Keratinocyte (primary cell): ENCODE measurements at regions not wholly inside any gene's neighbourhood (a gene's known extent, or its start where the extent isn't known, plus 50 kb on each side); places are given as distances from the start of the nearest gene placed in this dataset.

ENCODE experiments used
- DNase-seq: peaks from one replicate; pipeline ENCODE4 v3.0.0-alpha.2; 2011; ENCODE audit warnings: low read depth, missing footprints, low spot score
- FAIRE-seq: peaks from 2 replicates; lab custom pipeline; 2011; peaks lifted over from hg19 to GRCh38; lab: Jason Lieb, UNC
- H2AFZ ChIP-seq: 2 replicates; pipeline ENCODE4 v1.6.0; 2012; ENCODE audit warnings: low read length, control low read depth, inconsistent platforms; ENCODE audit not compliant: control insufficient read depth
- H3K27ac ChIP-seq: 2 replicates; pipeline ENCODE4 v1.5.1; 2011; ENCODE audit warnings: low read length; ENCODE audit not compliant: control insufficient read depth, insufficient read depth
- H3K27me3 ChIP-seq: 3 replicates; pipeline ENCODE4 v1.6.0; 2011; ENCODE audit warnings: low read length; ENCODE audit not compliant: control insufficient read depth, insufficient read depth; ENCODE audit errors: extremely low read depth
- H3K36me3 ChIP-seq, 2 experiments: 2 replicates in 1 of 2; 3 replicates in 1 of 2; pipeline ENCODE4 v1.5.1; 2011; ENCODE audit warnings: low read length in 2 of 2, mild to moderate bottlenecking in 1 of 2; ENCODE audit not compliant: control insufficient read depth in 2 of 2, insufficient read depth in 2 of 2; ENCODE audit errors: extremely low read depth in 1 of 2
- H3K4me1 ChIP-seq: 3 replicates; pipeline ENCODE4 v1.5.1; 2011; ENCODE audit warnings: low read length; ENCODE audit not compliant: control insufficient read depth, insufficient read depth; ENCODE audit errors: extremely low read depth
- H3K4me2 ChIP-seq: 3 replicates; pipeline ENCODE4 v1.6.0; 2011; ENCODE audit warnings: low read depth, low read length; ENCODE audit not compliant: control insufficient read depth, insufficient read depth; ENCODE audit errors: extremely low read depth
- H3K4me3 ChIP-seq, 3 experiments: fragments of 200-600 bp in 1 of 3; sonication (generic) in 1 of 3; 2 replicates in 2 of 3; 3 replicates in 1 of 3; pipeline ENCODE4 v1.5.1; 2011 to 2016; ENCODE audit warnings: low read length in 3 of 3, mild to moderate bottlenecking in 3 of 3, control low read depth in 2 of 3, inconsistent platforms in 1 of 3, low read depth in 1 of 3, mixed read lengths in 1 of 3, mixed run types in 1 of 3, moderate library complexity in 1 of 3; ENCODE audit not compliant: control insufficient read depth in 2 of 3, insufficient read depth in 2 of 3; ENCODE audit errors: extremely low read depth in 1 of 3
- H3K79me2 ChIP-seq: 2 replicates; pipeline ENCODE4 v1.6.0; 2012; ENCODE audit warnings: low read length; ENCODE audit not compliant: control insufficient read depth, insufficient read depth
- H3K9ac ChIP-seq: 3 replicates; pipeline ENCODE4 v1.6.0; 2011; ENCODE audit warnings: low read length; ENCODE audit not compliant: control insufficient read depth, insufficient read depth; ENCODE audit errors: extremely low read depth
- H3K9me1 ChIP-seq: 3 replicates; pipeline ENCODE4 v1.6.0; 2011; ENCODE audit warnings: low read length; ENCODE audit not compliant: control insufficient read depth, insufficient read depth; ENCODE audit errors: extremely low read depth
- H3K9me3 ChIP-seq: 2 replicates; pipeline ENCODE4 v1.5.1; 2012; ENCODE audit warnings: low read depth, low read length; ENCODE audit not compliant: control insufficient read depth
- H4K20me1 ChIP-seq: 3 replicates; pipeline ENCODE4 v1.6.0; 2011; ENCODE audit warnings: low read length; ENCODE audit not compliant: control insufficient read depth, insufficient read depth; ENCODE audit errors: extremely low read depth
- CTCF ChIP-seq, 3 experiments: IDR thresholded peaks in 1 of 3; conservative IDR thresholded peaks in 1 of 3; optimal IDR thresholded peaks in 1 of 3; 2 replicates in 2 of 3; 3 replicates in 1 of 3; pipeline versions ENCODE3 to v1.5.1; 2011; ENCODE audit warnings: low read length in 3 of 3, mild to moderate bottlenecking in 3 of 3, moderate library complexity in 2 of 3, control low read depth in 1 of 3, inconsistent platforms in 1 of 3; ENCODE audit not compliant: insufficient read depth in 2 of 3; ENCODE audit errors: extremely low read depth in 1 of 3
- EZH2 ChIP-seq: IDR thresholded peaks from one replicate; pipeline ENCODE4 v1.6.1; 2012; ENCODE audit warnings: inconsistent platforms, mild to moderate bottlenecking, low read length, moderate library complexity
- dilution Hi-C: fragments of 300-500 bp; cut with MboI; formaldehyde crosslinking; loops from one replicate; pipeline ENCODE4 v1.7.0; 2020; ENCODE audit warnings: low sequenced_read_pairs; ENCODE audit not compliant: extremely low pct_ligation_motif_present

DNA sequence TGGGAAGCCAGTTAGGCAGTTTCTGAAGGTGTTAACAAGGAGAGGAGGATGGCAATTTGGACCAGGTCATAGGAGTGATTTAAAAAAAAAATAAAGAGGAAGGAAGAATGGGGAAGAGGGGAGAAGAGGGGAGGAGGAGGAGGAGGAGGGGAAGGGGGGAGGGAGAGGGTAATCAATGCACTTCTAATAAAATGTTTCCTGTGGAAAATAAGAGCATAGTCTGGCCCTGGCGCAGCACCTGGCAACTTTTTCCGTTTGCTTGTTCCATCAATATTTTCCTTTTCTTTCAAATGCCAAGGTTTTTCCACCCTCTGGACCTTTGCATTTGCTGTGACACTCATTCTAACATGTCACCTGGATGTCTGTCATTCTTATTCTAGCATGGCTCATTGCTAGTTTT, 308.2 kb downstream of the PPP1R3A start:
- FAIRE-seq (no peak), DNase-seq (no peak)
- TF ChIP-seq EZH2 (no peak), CTCF (optimal IDR thresholded peaks at IDR 0.05 in 1 of 3, IDR thresholded peaks at IDR 0.05 in 1 of 3, conservative IDR thresholded peaks at IDR 0.05 in 1 of 3; ENCODE audit: extremely low read depth in 1 of 3, insufficient read depth in 2 of 3, low read length in 3 of 3) (no peak)
- H3K4me1 ChIP-seq: no peaks in the 10 kb centered on the region
- no peaks in the 10 kb centered on the region for H3K9me3 ChIP-seq
- no peaks in the 10 kb centered on the region for H4K20me1 ChIP-seq
- H3K27ac ChIP-seq: no peak overlapping the region
- no peak overlapping the region for H2AFZ ChIP-seq
- no peaks in the 10 kb centered on the region for H3K9me1 ChIP-seq
- H3K36me3 ChIP-seq: no peaks in the 10 kb centered on the region
- no peak overlapping the region for H3K9ac ChIP-seq
- no peak overlapping the region for H3K4me3 ChIP-seq
- no peaks in the 10 kb centered on the region for H3K27me3 ChIP-seq
- no peaks in the 10 kb centered on the region for H3K79me2 ChIP-seq
- H3K4me2 ChIP-seq: no peak overlapping the region
- dilution Hi-C loops: no loop called here

- dilution Hi-C loops: no loop called here
- Histone ChIP-seq H3K79me2 (no peaks in the 10 kb centered on the region), H3K9me1 (no peaks in the 10 kb centered on the region), H3K9ac (no peak overlapping the region), H2AFZ (no peak overlapping the region), H4K20me1 (no peaks in the 10 kb centered on the region), H3K36me3 (no peaks in the 10 kb centered on the region), H3K27ac (no peak overlapping the region), H3K4me3 (no peak overlapping the region), H3K4me1 (no peaks in the 10 kb centered on the region), H3K27me3 (no peaks in the 10 kb centered on the region), H3K9me3 (no peaks in the 10 kb centered on the region), H3K4me2 (no peak overlapping the region)
- FAIRE-seq (no peak), DNase-seq (no peak)
- TF ChIP-seq EZH2: no peak
- TF ChIP-seq CTCF (optimal IDR thresholded peaks at IDR 0.05 in 1 of 3, IDR thresholded peaks at IDR 0.05 in 1 of 3, conservative IDR thresholded peaks at IDR 0.05 in 1 of 3; ENCODE audit: extremely low read depth in 1 of 3, insufficient read depth in 2 of 3, low read length in 3 of 3): no peak
Observed at GRCh38 chr7:113608782-113609181, 310.0 kb downstream of the PPP1R3A start.
